Fibroblast of pulmonary artery (primary cell): ENCODE measurements at regions not wholly inside any gene's neighbourhood (a gene's known extent, or its start where the extent isn't known, plus 50 kb on each side); places are given as distances from the start of the nearest gene placed in this dataset.

ENCODE experiments used
- DNase-seq: peaks from one replicate; pipeline ENCODE4 v3.0.0-alpha.2; 2010; ENCODE audit warnings: low read depth
- H3K4me3 ChIP-seq: replicated peaks from 2 replicates; pipeline ENCODE4 v1.5.1; 2011; ENCODE audit warnings: low read depth, mild to moderate bottlenecking, control low read depth, low read length, moderate library complexity
- TF ChIP-seq, protein P1 (sequence below): IDR thresholded peaks from 2 replicates; pipeline ENCODE4 v1.5.1; 2011; ENCODE audit warnings: mild to moderate bottlenecking, control low read depth, low read length, inconsistent platforms; ENCODE audit errors: missing control alignments

DNA sequence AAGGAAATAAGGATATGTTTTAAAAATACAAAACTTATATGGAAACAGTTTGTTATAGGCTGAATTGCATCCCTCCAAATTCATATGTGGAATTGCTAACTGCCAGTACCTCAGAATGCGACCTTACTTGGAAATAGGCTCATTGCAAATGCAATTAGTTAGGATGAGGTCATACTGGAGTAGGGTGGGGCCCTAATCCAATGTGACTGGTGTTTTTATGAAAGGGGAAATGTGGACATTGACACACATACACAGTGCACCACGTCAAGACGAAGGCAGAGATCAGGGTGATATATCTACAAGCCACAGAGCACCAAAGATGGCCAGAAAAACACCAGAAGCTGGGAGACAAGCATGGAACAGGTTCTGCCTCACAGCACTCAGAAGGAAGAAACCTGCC, 494.2 kb downstream of the TSN start:
- TF ChIP-seq, protein P1, sequence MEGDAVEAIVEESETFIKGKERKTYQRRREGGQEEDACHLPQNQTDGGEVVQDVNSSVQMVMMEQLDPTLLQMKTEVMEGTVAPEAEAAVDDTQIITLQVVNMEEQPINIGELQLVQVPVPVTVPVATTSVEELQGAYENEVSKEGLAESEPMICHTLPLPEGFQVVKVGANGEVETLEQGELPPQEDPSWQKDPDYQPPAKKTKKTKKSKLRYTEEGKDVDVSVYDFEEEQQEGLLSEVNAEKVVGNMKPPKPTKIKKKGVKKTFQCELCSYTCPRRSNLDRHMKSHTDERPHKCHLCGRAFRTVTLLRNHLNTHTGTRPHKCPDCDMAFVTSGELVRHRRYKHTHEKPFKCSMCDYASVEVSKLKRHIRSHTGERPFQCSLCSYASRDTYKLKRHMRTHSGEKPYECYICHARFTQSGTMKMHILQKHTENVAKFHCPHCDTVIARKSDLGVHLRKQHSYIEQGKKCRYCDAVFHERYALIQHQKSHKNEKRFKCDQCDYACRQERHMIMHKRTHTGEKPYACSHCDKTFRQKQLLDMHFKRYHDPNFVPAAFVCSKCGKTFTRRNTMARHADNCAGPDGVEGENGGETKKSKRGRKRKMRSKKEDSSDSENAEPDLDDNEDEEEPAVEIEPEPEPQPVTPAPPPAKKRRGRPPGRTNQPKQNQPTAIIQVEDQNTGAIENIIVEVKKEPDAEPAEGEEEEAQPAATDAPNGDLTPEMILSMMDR: no peak
- DNase-seq: no peak

DNA sequence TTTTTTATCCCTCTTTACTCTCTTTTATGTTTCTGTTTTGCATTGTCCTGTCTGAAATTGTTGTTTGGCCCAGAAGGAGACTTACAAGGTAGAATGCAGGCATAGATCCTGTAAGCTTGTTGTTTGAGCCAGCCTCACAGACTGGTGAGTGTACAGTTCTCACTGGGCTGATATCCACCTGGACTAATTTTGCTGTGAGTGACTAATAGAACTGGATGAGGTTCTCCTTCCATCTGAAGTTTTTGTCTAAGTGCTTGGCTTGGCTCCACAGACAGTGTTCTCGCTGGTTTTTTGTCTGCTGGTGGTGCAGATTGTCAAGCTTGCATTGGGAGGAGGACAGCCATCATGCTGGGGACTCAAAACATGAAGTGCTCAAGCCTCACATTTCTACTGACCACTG, 495.7 kb downstream of the TSN start:
- H3K4me3 ChIP-seq: no peak overlapping the region
- TF ChIP-seq, protein P1: no peak
- DNase-seq: no peak

More for the DNA sequence above, 494.2 kb downstream of the TSN start:
- H3K4me3 ChIP-seq: no peak overlapping the region

DNA sequence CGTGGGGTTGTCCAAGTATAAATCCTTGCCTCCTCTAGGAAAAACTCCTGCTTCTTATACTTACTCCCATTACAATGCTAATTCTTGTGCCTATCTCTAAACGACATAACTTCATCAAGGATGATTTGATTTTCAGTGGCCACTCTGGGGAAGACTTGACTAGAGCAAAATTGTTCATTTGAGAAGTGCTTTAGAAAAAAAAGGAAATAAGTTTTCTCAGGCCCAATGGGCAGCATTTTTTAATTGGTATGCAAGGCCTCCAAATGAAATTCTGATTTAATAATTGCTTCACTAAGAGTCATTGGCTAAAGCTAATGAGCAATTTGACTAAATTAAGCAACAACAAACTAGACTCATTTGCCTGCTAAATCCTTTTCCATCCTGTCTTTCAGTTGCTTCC, 496.1 kb downstream of the TSN start:
- TF ChIP-seq, protein P1: no peak
- no peak overlapping the region for H3K4me3 ChIP-seq
- no peak for DNase-seq

DNA sequence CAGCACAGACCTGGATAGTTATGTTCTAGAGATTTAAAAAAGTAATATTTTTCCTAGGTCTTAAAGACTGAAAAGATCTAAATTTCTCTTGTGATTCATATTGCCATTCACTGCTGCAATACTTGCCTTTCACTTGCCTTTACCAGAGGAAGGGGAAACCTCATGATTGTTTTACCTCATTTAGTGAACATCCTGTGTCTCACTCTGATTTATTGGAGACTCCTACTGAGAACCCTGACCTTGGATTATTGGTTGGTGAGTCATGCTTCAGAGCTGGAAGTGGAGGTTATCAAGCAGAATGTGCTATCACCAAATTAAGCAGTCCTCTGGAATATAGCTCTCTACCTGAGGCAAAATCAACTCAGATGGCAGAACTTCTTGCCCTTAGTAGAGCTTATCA, 500.5 kb downstream of the TSN start:
- TF ChIP-seq, protein P1: no peak
- no peak for DNase-seq
- H3K4me3 ChIP-seq: no peak overlapping the region

DNA sequence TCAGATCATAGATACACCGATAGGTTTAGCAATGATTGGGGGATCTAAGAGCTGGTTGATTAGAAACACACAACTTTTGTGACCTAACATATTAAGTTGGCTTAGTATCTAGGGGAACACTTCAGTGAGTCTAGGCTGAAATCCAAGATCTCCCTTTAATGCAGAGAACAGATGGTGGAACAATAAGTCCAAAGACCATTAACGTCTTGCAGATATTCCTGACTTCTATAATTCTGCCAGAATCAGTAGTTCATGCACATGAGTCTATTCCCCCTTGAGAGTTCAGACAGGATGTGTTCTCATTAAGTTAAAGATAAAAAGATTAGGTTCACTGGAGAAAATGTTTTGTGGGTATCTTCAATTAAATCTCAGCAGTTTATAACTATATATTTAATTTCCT, 506.5 kb downstream of the TSN start:
- TF ChIP-seq, protein P1: no peak
- no peak overlapping the region for H3K4me3 ChIP-seq
- DNase-seq: no peak

DNA sequence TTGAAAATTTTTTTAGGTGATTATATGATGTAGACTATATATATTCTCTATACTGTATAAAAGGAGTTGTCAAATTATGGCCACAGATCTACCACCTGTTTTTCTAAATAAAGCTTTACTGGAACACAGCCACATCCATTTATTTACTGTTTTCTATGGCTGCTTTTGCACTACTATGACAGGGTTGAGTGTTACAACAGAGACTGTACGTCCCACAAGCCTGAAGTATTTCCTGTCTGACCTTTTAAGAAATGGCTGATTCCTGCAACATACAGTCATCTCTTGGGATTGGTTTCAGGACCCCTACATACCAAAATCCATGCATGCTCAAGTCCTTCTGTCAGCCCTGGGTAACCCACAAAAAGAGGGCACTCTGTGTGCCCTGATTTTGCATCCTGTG, 508.3 kb downstream of the TSN start:
- peak; percentile 56 for DNase-seq
- TF ChIP-seq, protein P1: no peak

DNA sequence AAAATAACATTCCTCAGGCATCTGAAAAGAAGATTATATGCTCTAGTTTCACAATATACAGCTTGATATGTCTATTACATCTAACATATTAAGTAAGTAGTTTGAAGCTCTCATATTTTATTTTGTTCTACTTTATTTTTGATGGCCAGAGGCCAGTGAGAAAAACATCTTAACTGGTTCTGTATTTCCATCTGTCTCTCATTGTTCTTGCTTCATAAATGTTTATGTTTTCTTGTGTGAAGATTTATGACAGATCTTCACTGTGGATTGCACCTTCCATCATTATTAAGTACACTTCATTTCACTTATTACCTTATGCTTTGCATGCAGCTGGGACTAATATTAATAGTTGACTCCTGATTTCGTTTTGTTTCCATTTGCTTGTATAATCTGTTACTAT, 511.2 kb downstream of the TSN start:
- TF ChIP-seq, protein P1: no peak
- peak; percentile 10 for DNase-seq
- no peak overlapping the region for H3K4me3 ChIP-seq

More for the DNA sequence above, 508.3 kb downstream of the TSN start:
- no peak overlapping the region for H3K4me3 ChIP-seq
